ENCODE measurements at regions not wholly inside any gene's neighbourhood (a gene's known extent, or its start where the extent isn't known, plus 50 kb on each side); places are given as distances from the start of the nearest gene placed in this dataset.

DNA sequence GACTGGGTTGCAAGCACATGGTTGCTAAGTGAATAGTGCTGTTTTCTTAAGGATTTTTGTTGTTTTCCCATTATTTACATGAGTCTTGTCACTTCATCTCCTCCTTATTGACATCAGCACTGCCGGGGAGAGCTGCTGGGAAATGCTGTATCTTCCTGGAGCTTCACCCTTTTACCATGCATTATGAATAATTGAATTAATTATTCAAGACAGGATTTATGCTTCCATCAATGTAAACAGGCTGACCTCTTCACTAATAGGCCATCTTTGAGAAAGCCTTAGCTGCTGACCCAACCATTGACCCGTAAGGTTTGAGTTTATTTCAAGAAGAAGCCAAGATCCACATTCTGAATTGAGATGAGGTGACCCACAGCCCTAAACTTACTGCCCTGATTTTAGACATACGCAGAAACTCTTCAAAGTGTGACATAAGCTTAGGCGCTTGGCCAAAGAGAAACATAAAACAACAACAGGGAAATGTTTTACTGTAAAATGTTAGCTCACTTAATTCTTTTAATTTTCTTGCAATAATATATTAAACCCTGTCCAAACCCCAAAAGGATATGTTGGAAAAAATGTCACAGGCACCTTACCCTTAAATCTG is 365.5 kb upstream of the SYT4 start:
- no peak for DNase-seq (ENCODE audit: low read depth in 2 of 2)

DNA sequence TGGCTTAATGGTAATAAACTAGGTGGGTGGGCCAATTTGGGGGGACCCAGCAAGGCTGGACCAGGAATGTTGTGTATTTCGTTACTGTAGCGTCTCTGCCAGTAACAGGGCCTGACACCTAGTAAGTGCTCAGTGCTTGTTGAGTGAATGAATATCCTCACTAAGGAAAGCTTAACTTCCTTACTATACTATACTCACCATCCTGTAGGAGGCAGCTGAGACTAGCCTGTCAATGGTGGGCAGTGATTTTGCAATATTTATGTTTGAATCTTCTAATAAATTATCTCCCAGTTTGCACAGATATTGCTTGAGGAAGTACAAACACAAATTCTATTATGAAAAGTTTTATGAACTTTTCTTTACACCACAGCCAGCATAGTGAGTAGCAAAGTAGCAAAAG is 370.7 kb upstream of the SYT4 start:
- DNase-seq (ENCODE audit: low read depth in 2 of 2): no peak

DNA sequence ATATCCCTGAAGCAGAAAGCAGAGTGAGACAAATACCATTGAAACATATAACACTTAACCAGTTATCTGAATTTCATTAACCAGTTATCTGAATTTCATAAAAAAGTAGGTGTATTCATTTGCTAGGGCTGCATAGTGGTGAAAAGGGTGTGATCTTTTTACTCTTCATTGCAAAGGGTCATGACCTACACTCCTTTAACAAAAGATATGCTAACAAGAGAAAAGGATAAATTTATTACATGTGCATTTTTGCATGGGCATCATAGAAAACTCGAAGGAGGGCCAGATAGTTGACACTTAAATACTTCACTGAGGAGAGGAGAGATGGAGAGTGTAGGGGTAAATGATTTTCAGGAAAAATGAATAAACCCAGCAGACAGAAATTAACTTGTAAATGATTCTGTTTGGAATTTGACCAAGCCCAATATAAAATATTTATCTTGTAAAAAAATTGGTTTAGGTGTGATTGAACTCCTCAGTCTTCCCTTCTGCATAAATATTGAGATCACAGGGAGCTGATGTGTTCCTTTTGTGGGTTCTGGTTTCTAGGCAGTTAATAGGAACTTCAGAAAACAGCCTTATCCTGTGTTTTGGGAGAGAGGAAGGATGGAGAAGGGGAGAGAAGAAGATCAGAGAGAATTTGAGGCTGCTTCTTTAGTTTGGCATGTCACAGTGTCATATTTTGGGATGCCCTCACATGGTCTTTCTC is 372.5 kb upstream of the SYT4 start:
- no peak for DNase-seq (ENCODE audit: low read depth in 2 of 2)

DNA sequence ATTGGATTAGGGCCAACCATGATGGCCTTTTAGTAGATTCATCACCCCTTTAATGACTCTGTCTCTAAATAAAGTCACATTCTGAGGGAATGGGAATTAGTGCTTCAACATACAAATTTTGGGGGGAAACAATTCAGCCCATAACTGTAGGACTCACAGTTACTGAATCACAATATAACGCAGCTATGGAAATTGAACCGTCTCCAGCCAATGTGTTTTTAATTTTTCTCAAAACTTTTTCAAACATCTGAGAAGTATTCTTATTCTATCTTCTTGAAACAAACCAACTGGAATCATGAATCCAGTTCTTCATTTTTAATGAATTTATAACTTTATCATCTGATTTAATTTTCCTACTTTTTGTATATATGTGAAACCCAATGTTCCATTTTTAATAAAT is 373.1 kb upstream of the SYT4 start:
- DNase-seq (ENCODE audit: low read depth in 2 of 2): no peak

DNA sequence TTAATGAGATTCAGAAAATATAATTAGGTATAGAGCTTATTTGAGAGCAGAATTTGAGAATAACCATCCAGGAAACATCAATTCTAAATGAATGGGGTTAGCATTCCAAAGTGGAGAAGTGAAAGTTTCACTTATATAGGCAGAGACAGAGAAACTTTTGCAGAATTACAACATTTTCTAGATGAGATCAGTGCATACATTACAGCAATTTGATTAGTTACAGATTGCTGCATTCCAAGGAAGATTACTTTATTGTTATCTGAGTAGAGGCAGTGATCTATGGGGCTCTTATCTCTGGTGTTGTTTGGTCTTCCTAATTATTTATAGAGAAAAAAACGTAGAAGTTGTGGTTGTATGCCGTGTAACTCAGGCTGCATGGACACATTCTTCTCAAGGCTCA is 373.8 kb upstream of the SYT4 start:
- no peak for DNase-seq (ENCODE audit: low read depth in 2 of 2)

DNA sequence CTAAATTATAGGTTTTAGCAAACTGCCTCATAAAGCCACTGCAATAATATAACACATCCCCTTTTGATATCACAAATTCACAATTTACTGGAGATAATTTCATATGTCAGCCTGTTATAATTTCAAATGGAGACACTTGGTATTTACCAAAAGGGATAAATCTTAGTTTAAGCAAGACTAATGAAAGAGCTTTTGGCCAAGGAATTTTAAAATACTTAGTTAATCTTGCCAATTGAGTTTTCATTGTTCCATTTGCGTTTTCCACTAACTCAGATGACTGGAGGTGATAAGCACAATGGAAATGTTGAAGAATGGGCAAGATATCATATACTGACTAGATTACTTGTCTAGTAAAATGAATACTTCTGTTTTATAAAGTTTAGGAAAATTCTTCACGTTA is 379.3 kb upstream of the SYT4 start:
- DNase-seq (ENCODE audit: low read depth in 2 of 2): no peak

DNA sequence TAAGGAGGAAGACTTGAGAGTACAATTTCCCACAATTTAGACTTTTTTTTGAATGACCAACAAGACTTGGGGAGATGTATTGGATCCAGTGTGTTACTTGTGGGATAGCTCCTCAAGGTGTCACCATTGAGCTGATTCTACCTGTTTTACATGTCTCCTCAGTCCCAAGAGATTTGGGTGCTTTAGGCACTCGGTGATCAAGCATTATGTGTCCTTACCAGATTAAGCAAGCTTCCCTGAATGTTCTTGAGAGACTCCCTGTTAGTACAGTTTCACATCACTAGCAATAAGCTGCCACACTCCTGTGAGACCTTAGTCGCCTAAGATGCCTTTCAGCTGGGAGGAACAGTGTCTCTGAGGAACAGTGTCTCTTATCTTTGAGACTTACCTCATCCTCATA is 384.3 kb upstream of the SYT4 start:
- no peak for DNase-seq (ENCODE audit: low read depth in 2 of 2)

DNA sequence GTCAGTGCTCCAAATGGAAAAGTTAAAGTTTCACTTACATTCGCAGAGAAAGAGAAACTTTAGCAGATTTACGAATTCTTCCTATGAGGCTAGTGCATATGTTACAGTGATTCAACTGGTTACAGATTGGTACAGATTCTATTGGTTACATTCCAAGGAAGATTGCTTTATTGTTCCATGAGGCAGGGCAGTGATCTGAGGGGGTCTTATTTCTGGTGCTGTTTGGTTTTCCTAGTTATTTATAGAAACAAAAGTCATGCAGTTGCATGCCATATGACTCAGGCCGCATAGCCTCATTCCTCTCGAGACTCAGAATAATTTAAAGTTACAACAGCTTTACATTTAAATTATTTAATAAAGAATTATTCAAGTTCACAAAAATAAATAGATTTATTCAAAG is 385.4 kb upstream of the SYT4 start:
- DNase-seq (ENCODE audit: low read depth in 2 of 2): no peak

DNA sequence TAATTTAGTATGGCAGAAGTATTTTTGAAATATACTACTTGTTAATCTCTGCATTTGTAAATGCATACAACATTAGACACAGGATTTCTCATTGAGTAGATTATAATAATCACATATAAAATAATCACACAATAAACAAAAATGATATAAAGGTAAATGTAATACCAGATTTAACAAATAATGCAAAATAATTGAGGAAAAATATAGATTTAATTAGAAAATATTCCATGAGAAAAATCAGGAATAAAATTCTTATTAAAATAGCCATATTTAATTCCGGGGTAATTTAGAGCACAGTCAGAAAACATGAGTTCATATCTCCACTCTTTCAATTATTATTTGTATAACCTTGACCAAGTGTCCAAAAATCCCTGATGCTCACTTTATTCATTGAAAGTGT is 385.9 kb upstream of the SYT4 start:
- DNase-seq (ENCODE audit: low read depth in 2 of 2): no peak

DNA sequence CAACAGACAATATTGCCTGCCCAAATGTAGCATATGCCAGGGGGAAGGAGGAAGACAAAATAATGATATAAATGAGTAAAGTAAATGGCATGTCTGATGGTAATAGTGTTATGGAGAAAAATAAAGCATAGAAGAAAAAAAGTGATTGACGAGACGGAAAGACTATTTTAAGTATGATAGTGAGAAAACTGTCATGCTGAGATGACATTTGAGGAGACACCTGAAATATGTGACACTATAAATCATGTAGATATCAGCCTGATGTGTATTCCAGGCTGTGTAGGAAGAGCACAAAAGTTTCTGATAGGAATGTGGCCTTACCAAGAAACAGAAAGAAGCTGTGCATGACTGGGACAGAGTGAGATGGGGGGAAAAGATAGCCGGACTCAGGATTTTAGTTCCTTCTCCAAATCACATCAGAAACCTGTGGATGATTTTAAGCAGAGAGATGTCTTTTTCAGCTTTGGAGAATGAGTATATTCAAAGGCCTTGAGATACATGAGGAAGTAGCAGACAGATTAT is 387.3 kb upstream of the SYT4 start:
- no peak for DNase-seq (ENCODE audit: low read depth in 2 of 2)

DNA sequence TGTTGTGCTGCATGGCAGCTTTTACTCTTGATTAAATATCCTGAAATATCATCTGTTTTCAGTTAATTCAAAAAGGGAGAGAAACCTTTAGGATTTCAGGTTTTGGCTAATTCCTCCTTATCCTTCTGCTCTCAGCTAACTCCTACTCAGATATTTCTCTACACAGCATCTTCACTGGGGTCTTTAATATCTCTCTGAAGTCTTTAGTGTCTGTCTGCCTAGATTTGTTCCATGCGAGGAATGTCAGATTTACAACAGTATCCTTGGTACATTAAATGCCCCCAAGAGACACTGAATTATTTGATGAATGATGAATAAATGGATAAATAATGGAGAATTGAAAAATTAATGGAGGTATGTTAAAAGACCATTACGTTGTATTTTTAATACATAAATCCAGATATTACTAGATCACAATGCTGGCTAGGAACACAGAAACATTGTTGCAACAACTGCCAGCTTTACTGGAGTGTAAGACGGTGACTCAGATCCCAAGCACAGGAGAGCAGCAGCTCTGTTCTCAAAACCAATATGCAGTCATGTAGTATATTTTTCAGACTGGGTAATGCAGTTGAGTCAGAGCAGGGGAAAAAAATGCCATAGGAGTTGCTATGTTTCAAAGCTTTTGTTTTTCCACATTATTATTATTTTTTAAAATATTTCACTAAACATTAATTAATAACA is 388.0 kb upstream of the SYT4 start:
- DNase-seq (ENCODE audit: low read depth in 2 of 2): no peak

DNA sequence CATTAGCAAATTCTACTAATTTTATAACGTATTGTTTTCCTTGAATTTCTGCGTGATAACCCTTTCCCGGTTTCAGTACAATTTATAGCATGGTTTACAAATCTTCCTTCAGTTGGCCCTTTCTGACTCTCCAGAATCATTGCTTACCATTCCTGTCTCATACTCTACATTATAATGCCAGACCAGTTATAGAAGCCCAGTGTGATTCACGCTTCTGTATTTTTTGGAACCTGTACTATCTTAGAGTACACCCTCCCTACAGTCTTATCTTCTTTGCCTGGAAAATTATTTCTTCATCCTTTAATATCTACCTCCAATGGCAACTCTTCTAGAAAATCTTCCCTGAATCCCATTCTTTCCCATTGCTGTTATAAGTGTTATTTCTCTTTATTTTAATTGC is 391.6 kb upstream of the SYT4 start:
- DNase-seq (ENCODE audit: low read depth in 2 of 2): no peak

DNA sequence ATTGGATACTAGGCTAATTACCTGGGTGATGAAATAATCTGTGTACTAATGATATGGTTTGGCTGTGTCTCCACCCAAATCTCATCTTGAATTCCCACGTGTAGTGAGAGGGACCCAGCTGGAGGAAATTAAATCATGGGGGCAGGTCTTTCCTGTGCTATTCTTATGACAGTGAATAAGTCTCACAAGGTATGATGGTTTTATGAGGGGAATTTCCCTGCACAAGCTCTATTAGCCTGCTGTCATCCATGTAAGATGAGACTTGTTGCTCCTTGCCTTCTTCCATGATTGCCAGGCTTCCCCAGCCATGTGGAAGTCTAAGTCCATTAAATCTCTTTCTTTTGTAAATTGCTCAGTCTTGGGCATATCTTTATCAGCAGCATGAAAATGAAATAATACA is 394.1 kb upstream of the SYT4 start:
- no peak for DNase-seq (ENCODE audit: low read depth in 2 of 2)

DNA sequence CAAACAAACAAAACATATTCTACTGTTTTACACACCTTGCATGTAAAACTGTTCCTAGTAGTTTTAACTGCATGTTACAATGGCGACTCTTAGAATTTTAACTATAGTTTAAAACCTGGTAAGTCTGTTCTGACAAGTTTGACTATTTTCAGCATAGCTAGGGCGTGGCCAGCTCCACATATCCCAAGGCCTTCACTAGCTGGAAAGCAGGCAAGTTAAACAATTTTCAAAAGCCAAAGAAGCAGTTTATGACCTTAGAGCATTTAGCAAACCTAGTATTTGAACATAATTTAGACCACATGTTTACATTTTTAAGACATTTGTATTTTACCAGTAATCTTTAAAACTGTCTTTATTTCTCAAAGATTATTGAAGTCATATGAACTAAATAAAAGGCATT is 402.8 kb upstream of the SYT4 start:
- no peak for DNase-seq (ENCODE audit: low read depth in 2 of 2)

DNA sequence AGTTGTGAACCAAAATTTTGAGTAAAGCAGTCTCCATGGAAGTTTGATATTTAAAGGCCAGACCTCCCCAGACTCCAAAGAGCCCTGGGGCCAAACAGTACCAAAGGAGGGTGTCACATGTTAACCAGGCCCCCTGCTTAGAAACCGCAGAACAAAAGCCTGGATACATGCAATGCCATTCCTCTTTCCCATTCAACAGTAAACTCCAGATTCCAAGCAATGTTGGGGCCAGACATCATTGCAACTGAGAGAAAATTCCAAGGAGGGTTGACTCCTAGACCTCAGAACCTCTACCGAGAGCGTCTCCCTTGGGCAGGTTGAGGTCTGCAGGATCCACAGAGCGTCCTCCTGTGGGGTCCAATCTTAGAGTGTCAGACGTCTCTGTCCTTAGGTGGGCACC is 404.4 kb upstream of the SYT4 start:
- DNase-seq (ENCODE audit: low read depth in 2 of 2): no peak

DNA sequence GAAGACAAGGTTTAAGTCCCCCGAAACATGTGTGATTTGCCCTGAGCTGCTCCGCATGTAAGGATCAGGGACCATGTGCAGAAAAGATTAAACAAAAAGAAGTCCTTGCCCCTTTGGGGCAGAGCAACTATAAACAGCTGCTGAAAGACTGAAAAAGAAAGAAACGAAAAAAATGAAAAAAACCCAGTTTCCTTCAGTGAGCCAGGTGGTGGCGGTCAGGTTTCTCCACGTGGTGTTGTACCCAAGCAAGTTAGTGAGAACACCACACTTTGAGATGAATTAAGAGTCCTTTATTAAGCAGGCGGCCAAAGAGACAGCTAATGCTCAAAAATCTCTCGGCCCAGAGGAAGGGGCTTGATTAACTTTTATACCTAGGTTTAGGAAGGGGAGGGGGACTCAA is 404.9 kb upstream of the SYT4 start:
- DNase-seq (ENCODE audit: low read depth in 2 of 2): no peak

DNA sequence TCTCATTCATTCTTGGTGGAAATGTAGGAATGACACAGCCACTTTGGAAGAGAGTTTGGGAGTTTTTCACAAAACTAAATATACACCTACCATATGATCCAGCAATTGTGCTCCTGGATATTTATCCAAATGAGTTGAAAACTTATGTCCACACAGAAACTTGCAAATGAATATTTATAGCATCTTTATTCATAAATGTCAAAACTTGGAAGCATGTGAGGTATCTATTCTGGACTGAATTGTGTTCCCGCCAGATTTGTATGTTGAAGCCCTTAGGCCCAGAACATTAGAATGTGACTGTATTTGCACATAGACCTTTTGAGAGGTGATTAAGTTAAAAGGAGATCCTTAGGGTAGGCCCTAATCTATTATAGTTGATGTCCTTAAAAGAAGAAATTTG is 409.4 kb upstream of the SYT4 start:
- DNase-seq (ENCODE audit: low read depth in 2 of 2): no peak

DNA sequence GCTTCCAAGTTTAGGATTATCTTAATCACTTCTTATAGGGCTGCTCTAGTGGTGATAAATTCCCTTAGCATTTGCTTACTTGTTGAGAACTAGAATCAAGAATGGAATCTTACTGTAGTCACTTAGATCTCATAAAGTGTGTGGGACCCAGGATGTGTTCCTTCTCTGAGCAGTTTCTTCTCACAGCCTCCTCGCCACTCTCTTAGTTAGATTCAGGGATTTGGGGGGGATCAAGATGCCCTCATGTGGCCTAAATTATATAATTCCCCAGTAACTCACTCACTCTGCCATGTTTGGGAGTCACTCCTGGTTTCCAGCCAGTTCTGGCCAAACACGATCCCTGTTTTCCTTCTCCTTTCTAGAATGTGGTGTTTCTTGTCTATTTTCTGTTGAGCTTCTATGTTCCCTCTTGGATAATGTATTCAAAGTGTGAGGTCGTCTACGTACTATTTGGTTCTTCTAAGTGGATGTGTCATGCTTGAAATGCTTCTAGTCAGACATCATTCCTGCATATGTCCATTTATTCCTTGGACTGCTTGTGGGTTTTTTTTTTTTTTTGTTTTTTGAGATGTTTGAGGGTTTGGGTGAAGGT is 414.9 kb upstream of the SYT4 start:
- no peak for DNase-seq (ENCODE audit: low read depth in 2 of 2)

DNA sequence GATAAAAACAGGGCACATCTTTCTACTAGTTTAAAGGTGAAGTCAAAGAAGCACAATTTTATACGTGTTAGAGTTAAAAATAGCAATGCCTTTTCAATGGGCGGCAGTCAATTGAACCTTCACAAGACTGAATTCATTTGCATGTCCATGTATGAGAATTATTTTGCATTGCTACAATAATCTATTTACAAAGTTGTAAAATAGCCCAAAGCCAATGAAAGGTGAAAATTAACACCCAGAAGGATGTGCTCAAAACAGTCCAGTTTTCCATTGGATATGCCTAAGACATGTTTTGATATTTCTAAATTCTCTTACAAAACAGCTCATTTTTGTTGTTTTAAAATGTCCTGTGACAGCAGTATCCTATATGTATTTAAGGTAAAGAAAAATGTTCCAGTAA is 425.1 kb upstream of the SYT4 start:
- no peak for DNase-seq (ENCODE audit: low read depth in 2 of 2)

DNA sequence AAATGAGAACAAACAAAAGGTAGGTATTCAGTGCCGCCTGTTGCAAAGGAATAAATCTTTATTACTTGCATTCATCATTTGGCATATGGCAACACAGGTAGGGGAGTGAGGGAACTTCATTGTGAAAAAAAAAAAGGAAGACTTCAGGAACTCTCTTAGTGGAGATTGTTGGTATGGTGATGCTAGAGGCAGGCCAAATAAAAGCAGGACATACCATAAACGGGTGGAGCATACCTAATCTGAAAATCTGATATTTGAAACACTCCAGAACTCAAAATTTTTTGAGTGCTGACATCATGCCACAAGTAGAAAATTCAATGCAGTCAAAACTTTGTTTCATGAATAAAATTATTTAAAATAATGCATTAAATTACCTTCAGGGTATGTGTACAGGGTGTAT is 425.8 kb upstream of the SYT4 start:
- no peak for DNase-seq (ENCODE audit: low read depth in 2 of 2)

DNA sequence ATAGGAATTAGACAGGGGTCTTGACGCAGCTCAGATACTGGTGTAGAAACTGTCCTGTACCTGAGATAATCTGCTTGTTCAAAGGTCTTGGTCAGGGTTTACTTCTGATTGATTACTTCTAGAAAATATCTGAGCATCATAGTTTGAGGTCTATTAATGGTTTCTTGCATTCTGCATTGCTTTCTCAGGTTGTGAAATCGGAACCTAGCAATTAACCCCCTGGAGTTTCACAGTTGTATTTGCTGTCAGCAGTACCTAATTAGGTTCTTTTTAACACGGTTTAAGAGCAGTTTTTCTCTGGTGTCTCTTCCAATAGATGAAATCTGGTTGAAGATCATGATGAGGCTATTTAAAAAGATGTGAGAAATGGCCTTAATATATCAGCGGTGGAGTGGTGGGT is 428.6 kb upstream of the SYT4 start:
- DNase-seq (ENCODE audit: low read depth in 2 of 2): no peak

DNA sequence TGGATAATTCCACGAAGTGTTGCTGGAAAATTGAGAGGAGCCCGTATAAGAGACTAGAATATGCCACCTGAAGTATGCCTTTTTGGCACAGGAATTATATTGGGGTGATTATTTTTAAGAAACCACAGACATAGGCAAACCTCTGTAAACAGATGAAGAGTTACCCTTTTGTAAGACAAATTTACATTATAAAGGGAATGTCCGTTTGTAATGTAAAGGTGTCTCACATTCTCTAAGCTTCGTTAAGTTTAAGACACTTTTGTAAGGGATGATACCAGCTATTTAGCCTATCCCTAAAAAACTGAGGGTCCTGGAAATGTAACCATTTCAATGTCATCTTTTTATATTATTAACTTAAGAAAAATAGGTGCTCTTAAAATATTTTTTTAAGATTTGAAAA is 432.8 kb upstream of the SYT4 start:
- DNase-seq (ENCODE audit: low read depth in 2 of 2): no peak
